HG02798 (cell line): ENCODE measurements at regions not wholly inside any gene's neighbourhood (a gene's known extent, or its start where the extent isn't known, plus 50 kb on each side); places are given as distances from the start of the nearest gene placed in this dataset.

Source experiments
- ATAC-seq: cut with Tn5 transposase; IDR thresholded peaks from one replicate; pipeline ENCODE4 v1.9.1; 2021; ENCODE audit warnings: mild to moderate bottlenecking; ENCODE audit not compliant: unreplicated experiment, poor library complexity

DNA sequence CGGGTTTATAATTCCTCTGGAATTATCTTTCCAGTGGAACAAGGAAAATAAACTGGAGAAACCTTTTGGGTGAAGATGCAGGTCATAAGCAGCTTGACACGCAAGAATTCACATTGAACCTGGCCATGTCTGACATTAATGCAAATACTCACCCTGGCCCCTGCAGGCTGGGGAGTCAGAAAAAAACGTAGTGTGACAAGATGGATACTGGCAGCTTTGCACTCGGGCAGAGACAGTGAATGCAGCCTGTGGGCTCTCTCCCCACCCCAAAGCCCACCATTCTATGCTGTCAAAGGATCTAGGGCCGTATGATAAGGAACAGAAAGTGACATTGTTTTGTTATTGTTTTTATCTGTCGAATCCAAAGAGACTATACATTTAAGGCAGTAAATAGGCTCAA, 223.1 kb downstream of the RBM43 start:
- ATAC-seq = no peak

DNA sequence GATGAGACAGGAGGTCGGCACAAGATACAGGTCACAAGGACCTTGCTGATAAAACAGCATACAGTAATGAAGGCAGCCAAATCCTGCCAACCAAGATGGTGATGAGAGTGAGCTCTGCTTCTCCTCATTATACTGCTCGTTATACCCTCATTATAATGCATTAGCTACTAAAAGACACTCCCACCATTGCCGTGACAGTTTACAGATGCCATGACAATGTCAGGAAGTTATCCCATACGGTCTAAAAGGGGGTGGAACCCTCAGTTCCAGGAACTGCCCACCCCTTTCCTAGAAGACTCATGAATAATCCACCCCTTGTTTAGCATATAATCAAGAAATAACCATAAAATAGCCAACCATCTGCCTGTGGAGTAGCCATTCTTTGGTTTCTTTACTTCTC, 224.2 kb downstream of the RBM43 start:
- no peak for ATAC-seq

DNA sequence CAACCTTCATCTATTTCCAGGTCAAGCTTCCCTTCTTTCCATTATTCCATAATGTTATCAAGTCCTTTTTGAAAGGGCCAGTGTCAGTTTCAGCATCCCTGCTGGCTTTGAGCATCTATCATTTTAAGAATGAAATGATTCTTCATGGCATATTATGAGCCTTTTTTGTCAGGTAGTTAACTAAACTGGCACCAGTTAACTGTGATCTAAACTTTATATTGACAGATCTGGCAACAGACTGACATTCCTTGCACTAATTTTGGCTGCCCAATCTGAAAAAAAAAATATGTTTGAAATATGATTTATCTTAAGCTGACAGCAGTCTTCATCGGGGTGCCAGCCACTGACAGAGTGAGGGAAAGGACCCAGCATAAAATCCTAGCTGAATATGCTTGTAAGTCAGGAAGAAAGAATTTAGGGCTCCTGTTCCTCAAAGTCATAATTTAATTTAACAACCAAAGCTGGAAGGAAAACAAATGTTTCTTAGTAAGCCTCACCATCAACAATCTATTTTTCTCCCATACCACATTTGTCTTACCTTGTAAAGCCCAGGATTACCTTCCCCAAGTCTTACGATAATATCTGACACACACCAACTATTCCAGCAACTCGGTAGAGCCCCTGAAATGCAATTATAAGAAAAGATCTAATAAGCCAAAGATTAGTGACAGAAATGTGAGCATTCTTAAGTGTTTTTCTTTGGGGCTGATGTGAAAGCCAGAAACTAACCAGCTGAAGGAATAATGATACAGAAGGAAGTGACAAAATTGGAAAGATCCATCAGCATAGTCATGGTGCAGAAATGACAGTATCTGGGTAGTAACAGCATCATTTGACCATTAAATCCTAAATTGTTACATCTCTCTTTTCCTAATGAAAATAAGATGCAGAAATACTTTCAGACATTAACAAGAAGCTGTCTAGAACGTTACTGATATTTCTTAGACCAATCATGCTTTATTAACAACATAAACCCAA, 228.1 kb downstream of the RBM43 start:
- no peak for ATAC-seq

DNA sequence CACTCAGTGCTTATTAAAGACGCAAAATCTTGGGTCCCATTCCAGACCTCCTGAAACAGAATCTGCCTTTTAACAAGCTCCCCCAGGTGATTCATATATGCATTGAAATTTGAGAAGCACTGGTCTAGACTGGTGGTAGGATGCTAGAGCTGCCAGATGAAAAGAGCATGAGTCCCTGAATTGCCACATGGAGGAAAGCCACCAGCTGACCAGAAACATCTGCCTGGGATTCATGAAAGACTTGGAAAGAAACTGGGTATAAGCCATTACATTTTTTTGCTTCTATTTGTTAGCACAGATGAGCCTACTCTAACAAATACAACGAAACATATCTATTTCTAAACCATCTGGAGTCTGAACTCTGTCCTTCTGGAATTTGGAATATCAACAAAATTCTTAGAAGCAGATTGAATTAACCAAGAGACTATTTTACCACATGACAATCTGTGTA, 228.9 kb downstream of the RBM43 start:
- ATAC-seq = no peak

DNA sequence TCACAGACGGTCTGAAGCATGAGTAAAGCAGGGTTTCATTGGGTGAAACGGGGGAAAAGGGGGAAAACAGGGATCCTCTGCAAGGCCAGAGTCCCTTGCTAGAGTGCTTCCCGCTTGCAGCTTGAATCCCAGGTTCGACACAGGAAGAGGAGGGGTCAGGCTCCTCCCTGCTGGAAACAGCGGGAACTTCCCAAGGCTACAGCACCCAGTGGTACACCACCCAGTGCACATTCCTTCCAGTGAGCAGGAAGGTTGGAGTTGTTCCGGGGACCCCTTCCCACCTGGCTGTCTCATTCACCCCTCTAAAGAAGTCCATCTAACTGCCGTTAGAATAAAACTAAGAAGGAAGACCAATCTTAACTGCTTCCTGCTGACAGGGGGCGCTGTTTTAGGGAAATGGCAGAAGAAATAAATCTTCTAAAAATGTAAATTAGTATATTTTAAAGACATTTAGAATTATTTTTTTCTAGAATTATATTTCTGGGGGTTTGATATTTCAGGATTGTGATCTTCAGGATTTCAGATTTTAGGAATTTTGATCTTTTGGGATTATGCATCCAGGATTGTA, 230.9 kb downstream of the RBM43 start:
- ATAC-seq = no peak

DNA sequence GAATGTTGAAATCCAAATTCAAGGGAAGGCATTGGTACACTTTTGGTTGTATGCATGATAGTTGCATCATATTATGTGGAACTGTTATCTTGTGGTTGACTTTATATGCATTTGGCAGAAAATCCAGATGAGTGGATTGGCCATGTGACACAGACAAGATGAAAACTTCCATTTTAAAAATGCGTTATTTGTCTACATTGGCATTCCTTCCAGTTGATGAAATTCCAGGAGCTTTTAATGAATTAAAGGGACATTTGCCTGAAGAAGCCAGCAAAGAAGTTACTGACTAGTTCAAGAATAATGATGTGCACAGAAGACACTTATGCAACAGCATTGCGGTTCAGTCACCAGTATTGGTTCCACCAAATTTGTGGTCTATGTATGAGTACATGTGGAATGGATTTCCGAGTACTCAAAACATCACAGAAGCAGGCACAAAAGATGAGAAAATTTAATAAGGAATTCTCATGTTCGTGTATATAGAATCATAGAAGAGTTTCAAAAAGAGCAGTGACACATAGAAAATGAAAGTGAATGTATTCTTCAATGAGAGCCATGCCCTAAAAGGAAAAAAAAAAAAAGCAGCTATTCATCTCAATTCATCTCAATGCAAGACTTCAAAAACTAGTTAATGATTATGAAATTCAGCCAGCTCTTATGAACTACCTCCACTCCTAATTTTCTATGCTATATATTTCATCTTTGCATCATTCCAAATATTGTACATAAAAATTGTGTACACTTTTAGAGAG, 232.1 kb downstream of the RBM43 start:
- no peak for ATAC-seq

DNA sequence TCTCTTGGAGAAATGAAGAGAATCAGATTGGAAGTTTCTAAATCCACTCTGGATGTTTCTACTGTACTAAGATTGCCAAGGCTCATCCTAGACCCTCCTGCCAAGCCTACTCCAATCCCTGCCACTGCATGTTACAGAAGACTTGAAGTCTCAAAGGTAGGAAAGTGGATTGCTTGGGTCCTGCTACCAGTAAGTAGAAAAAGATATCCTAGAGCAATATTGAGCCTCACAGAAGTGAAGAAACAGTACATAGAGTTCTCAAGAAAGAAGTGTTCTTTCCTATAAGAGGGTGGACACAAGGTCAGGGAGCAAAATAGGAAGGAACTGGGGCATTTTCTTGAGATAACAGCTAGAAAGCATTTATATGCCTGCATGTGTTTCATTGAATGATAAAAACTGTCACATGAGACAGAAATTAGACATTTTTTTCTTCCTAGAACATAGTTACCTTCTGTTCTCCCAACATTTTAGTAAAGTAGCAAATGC, 232.9 kb downstream of the RBM43 start:
- no peak for ATAC-seq

DNA sequence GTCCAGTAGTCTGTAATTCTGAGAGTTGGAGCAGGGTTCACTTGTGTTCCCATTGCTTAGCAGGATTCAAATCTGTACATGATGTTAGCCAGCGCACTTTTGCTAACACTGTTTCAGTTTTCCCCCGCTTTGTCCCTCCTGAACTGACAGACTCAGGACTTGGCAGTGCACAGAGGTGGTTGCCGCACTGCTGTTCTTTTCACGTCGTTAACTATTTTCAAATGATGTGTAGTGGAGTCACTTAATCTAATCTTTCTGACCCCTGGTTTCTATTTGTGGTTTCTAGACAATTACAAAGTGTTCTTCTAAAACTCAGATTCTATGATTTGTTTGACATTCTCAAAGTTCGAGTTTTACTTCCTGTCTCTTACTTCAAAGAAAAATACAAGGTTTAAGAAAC, 234.5 kb downstream of the RBM43 start:
- no peak for ATAC-seq

DNA sequence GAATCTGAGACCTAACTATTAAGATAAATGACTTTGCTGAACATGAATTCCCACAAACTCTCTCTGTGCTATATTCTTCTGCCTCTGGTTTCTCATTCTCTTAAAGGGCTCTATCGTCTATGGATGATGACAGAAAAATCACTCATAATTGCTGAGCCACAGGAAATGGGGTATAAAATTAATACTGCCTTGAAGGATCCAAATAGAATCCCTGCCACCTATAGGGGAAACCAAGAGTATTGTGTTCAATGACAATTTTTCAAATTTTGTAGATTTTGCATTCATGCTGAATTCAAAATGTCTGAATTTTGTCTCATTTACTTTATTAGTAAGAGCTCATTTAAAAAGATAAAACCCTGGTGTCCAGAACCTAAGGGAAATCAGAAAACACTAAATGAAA, 235.8 kb downstream of the RBM43 start:
- ATAC-seq = no peak

DNA sequence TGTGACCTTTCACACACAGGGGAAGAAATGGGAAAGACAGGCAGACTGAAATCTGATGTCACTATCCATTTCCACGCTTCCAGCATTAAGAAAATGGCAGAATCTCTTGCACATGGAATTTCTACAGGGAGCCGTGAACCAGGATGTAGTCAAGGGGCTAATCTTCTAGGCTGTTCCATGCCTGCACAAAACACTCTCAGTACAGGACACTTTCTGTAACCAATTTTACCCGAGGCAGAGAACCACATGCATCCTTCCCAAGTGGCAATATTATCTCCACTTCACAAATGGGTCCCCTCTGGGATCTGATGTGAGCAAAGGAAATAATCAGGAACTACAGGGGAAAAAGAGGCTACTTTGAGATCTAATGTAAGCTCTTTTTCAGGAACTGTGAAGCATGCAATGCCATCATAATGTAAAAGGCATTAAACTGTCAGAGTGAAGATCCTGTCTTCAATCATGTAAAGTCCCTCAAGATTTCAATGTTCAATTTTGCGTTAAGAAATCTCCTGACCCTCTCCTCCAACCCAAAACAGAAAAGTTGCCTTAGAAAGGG, 236.9 kb downstream of the RBM43 start:
- no peak for ATAC-seq

DNA sequence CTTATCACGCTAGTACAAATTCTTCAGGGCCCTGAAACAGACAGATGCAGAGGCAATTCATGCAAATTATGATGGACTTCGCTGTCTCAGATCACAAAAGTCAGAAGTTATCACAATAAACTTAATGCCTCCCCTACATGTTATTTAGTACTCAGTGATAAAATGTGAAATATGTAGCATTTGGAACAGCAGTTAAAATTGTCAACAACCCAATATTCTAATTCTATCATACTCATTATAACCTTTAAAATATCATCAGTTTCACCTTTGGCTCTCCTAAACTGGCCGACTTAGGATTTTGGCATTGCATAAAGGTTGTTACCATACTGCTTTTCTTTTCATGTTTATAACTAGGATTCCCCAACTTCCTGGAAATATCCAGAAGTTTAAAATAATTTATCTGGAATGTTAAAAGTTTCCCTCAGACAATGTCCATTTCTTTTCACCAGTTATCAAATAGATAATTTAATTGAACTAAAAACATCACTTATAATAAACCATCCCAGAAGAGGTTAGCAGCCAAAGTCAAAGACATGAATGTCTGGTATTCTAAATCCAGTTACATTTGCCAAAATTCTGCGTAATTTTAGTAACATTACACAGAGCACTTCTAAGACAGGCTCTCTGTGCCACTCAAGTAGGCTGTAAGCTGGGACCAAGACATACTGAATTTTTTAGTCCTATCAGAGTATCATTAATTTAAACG, 239.8 kb downstream of the RBM43 start:
- ATAC-seq = no peak

DNA sequence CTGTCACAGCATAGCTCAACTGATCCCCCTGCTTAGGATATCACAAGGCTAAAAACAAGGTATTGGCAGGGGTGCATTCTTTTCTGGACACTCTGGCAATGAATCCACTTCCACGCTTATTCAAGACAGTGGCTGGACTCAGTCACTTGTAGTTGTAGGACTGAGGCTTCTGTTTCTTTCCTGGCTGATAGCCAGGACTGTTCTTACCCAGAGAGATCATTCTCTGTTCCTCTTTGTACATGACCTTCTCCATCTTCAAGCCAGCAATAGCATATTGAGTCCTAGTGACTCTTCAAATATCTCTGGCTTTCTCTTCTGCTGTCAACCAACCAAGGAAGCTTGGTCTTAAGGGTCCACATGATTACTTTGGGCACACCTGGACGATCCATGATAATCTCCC, 241.3 kb downstream of the RBM43 start:
- peak; percentile 86 for ATAC-seq

DNA sequence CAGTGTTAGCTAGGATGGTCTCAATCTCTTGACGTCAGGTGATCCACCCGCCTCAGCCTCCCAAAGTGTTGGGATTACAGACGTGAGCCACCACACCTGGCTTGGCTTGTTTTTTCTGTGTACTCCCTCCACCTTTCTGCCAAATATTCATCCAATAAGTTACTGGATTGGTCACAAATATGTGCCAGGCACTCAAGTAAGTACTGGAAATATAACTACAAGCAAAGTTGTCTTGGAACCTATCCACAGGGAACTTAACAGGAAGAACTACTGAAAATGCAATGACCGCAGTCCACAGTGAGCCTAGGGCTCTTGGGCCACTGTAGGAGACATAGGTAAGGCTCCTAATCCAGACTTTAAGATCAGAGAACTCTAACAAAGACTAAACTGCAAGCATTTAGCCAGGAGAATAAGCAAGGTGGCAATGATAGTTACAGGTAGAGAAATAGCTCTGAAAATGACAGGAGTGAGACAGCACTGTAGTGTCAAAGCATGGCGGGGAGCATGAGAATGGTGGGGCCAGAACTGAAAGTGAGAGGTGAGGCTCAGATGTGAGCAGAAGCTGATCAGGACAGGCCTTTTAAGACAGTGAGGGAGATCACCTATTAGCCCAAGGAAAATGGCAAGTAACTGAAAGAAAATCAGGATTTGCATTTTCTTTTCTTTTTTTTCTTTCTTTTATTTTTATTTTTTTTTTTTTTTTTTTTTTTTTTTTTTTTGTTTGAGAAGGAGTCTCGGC, 252.1 kb downstream of the RBM43 start:
- no peak for ATAC-seq

DNA sequence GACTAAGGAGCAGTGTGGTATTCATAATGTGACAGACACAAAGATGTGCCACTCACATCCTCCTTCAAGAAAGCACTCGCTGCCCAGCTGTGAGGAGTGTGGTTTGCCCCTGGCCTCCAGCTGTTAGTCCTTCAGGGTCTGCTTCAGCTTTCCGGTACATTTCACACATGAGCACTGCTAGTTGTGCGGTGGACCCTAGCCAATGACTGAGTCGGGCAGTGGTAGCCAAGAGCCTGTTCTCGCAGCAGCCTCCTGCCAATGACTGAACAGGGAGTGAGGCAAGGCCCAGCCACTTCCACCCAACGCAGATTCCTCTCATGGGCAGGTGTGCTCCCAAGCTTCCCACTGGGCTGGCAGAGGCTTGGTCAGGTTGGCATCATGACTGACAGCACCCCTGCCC, 254.3 kb downstream of the RBM43 start:
- ATAC-seq = no peak

DNA sequence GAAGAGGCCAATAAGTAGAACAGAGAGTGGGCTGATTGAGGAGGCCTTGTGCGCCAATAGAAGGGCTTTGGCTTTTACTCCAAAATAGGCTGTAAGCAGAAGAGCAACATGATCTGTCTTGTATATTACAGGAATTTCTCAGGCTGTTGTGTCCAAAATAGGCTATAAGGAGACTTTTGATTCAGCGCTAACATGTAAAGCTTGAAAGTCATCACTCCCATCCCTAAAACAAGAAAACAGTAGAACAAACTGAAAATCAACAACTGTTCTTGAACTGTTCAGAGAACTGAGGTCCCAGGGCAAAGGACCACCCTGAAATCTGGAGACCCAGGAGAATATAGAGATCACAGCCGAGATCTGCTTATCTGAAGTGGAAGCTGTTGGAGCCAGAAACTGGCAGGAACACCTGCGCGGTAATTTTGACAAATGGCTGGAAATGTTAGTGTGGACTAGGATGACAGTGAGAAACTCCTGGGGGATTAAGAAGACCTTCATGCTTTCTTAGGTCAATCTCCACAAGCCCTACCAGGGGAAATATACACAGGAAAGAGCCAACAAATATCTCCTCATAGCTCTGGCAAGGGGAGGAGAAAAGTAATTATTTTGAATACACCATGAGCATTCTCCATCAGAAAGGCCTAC, 258.6 kb downstream of the RBM43 start:
- ATAC-seq = no peak

DNA sequence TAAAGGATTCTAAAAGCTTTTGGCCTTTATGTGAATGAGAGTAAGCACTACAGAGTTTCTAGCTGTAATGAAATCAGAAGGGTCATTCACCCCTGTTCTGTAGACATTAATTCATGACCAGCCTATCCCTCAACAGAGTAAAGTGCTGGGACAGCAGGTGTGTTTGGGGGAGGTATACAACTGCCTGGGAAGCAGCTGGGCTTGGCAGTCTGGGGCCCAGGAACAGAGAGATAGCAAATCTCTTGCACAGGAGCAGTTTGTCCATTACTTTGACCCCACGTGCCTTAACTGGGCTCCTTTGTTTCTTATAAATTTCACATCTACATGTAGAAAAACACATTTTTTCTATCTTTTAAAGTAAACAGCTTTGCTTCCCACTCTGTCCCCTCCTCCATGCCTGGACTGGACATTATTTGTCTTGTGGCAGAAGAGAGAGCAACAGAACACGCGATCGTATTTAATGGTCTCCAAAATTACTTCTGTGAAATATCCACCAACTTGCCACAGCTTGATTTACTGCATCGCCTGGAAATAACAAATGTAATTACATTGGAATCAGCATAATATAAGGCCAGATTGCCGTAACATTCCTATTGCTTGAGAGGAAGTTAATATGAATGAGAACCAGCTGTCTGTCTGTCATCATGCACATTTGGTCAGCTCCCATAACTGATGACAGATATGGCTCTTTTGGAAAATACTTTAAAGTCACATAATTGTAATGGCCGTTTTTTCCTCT, 263.8 kb downstream of the RBM43 start:
- ATAC-seq = no peak

DNA sequence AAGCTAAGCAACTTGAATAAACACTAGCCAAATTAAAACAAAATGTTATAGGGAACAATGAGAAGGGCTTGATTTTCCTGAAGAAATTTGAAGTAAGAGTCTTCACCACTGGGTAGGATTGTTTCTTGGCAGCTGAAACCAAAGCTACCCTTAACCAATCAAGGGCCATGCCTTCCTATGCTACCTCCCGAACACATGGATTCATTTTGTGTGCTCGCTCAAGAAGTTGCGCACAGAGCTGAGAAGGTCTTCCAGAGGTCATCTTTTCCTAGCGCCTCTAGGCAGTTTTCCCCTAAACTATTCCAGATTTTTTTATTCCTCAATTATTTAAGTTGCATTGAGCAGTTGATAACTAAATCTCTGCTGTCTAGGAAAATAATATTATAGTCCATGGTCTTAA, 264.6 kb downstream of the RBM43 start:
- ATAC-seq = no peak

DNA sequence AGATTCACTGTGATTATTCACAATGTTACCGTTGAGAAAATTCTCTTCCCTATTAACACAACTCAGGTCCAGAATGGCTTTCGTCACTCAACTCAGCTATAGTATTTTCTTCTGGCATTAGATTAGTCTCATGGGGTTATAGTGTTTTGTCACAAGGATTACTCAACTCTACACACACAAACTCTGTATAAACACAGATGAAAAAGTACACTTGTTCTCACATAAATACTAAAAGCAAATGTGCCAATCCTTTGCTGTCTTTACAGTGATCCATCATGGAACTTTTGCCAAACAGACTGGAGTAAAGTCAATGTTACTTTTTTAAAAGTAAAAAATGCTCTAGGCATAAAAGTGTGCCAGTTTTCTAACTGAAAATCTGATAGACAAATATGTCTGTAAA, 267.6 kb downstream of the RBM43 start:
- ATAC-seq = no peak
